CD4-positive, alpha-beta T cell treated with Interferon alpha-2 for 1 hour (primary cell): ENCODE measurements at regions not wholly inside any gene's neighbourhood (a gene's known extent, or its start where the extent isn't known, plus 50 kb on each side); places are given as distances from the start of the nearest gene placed in this dataset.

Source experiments
- DNase-seq, 2 donors: peaks; one replicate each; pipeline ENCODE4 v3.0.0-alpha.2; 2020 to 2022

GRCh38 chr7:15989194-15989593 lies 302.7 kb upstream of the MEOX2 start:
- no peak for DNase-seq

GRCh38 chr7:15985587-15986384 lies 299.3 kb upstream of the MEOX2 start:
- no peak for DNase-seq

GRCh38 chr7:15977663-15978062 lies 291.2 kb upstream of the MEOX2 start:
- DNase-seq: no peak

GRCh38 chr7:15972862-15973275 lies 286.4 kb upstream of the MEOX2 start:
- no peak for DNase-seq

- no peak for DNase-seq
Measured at GRCh38 chr7:15967551-15967950, 281.1 kb upstream of the MEOX2 start.

- DNase-seq: no peak
Measured at GRCh38 chr7:15967121-15967520, 280.6 kb upstream of the MEOX2 start.

GRCh38 chr7:15963206-15963605 lies 276.7 kb upstream of the MEOX2 start:
- no peak for DNase-seq

GRCh38 chr7:15954671-15955354 lies 268.3 kb upstream of the MEOX2 start:
- DNase-seq: no peak

GRCh38 chr7:15950299-15950698 lies 263.8 kb upstream of the MEOX2 start:
- no peak for DNase-seq

- DNase-seq: no peak
Measured at GRCh38 chr7:15947754-15948153, 261.3 kb upstream of the MEOX2 start.

GRCh38 chr7:15938115-15938514 lies 251.6 kb upstream of the MEOX2 start:
- no peak for DNase-seq

- no peak for DNase-seq
Measured at GRCh38 chr7:15937571-15937970, 251.1 kb upstream of the MEOX2 start.

- no peak for DNase-seq
Measured at GRCh38 chr7:15936991-15937390, 250.5 kb upstream of the MEOX2 start.

GRCh38 chr7:15932318-15932717 lies 245.8 kb upstream of the MEOX2 start:
- DNase-seq: no peak

- DNase-seq: no peak
Measured at GRCh38 chr7:15929411-15929810, 242.9 kb upstream of the MEOX2 start.

- DNase-seq: no peak
Measured at GRCh38 chr7:15925608-15926007, 239.1 kb upstream of the MEOX2 start.

GRCh38 chr7:15924910-15925309 lies 238.4 kb upstream of the MEOX2 start:
- no peak for DNase-seq

GRCh38 chr7:15922002-15922401 lies 235.5 kb upstream of the MEOX2 start:
- no peak for DNase-seq

- no peak for DNase-seq
Measured at GRCh38 chr7:15921576-15921975, 235.1 kb upstream of the MEOX2 start.

GRCh38 chr7:15920953-15921352 lies 234.5 kb upstream of the MEOX2 start:
- no peak for DNase-seq

- DNase-seq: no peak
Measured at GRCh38 chr7:15916681-15917380, 230.3 kb upstream of the MEOX2 start.

- DNase-seq: no peak
Measured at GRCh38 chr7:15915686-15916293, 229.3 kb upstream of the MEOX2 start.

- no peak for DNase-seq
Measured at GRCh38 chr7:15914611-15915010, 228.1 kb upstream of the MEOX2 start.
